HG02588 (cell line): ENCODE measurements at regions not wholly inside any gene's neighbourhood (a gene's known extent, or its start where the extent isn't known, plus 50 kb on each side); places are given as distances from the start of the nearest gene placed in this dataset.
"Not testable (repeated sequence)": the region's sequence is repeated elsewhere in the genome, so short reads cannot be mapped to it uniquely, and the experiment has no call there.

Experiments used
- ATAC-seq: cut with Tn5 transposase; IDR thresholded peaks from one replicate; pipeline ENCODE4 v1.9.1; 2021; ENCODE audit warnings: mild to moderate bottlenecking, moderate library complexity; ENCODE audit not compliant: unreplicated experiment

DNA sequence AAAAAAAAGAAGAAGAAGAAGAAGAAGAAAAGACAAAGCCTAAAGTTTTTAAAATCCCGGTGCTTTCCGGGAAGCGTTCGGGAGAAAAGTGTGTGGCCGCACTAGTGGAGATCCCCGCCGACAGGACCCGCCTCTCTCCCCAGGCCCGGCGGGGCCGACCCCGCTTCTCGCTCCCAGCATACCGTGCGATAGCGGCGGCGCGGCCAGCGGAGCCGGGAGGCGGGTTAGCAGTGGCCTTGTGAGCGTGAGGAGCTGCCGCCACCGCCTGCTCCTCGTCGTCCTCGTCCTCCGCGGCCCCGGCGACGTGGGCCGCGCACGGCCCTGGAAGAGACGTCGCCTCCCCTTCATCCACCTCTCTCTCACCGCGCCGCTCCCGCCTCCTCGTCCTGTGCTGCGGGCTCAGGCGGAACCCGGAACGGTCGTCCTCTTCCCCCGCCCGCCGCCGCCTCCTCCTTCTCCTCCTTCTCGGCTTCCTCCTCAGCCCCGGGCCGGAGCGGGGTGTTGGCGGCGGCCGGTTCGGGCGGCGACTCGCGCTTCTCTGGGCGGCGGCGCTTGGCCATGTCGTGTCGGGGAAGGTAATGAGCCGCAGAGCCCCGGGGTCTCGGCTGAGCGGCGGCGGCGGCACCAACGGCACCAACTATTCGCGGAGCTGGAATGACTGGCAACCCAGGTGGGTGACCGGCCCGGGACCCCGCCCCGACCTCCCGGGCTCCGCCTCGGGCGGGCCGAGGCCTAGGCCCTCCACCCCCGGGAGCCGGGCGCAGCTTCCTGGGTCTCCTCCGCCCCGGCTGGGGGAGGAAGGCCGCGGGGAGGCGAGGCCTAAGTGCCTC, 62.6 kb upstream of the CDR2 start:
- ATAC-seq = peak; percentile 82

DNA sequence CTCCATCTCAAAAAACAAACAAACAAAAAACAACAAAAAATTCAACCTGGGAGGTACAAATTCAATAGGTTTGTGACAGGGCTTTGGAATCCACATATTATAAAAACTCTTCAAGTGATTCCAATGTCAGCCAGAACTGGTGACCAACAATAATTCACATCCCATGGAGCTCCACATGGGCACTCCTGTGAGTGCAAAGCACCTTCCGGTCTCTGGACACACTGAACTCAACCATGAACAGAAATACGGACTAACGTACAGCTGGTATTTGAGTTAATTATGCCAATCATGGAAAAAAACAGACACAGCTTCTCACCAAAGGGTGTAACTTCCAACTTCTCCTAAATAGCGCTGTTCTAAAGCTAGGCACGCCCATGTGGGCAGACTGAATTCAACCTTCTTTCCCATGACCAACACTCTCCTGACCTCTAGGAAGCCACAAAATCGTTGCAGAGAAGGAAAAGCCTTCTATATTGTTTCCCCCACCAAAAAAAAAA, 62.0 kb upstream of the CDR2 start:
- ATAC-seq = peak; percentile 26

DNA sequence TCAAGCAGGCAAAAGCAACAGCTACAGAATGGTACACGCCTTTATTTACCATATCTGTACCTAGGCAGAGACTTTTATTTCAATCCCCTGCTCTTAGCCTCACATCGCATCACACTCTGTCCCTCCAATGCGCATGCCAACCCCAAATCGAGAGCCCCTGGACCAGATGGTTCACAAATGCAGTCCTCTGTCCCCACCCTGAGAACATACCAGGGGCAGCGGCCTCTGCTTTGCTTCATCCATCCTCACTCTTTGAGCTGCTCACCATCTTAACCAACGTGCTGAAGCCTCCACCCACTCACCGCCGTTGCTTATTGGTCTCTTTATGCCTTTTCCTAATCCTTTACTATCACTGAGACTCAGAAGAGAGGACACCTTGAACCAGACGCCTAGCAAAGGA, 56.9 kb upstream of the CDR2 start:
- ATAC-seq = not testable (repeated sequence)

DNA sequence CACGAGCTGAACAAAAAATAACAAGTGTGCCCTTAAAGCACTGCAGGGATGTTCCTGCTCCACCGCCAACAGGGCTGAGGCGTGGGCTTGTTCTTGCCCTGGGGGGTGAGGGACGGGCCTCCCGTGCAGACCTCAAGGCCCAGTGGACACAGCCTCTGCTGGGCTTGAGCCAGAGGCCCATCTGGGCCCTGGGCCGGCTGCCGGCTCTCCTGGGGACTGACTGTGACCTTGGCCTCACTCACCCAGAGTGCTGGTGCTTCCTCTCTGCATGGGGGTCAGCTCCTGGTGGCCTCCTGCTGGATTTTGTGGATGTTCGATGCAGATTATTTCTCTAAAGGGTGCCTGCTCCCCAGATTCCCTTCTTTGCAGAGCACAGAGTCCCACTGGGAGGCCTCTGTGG, 54.2 kb upstream of the CDR2 start:
- no peak for ATAC-seq

DNA sequence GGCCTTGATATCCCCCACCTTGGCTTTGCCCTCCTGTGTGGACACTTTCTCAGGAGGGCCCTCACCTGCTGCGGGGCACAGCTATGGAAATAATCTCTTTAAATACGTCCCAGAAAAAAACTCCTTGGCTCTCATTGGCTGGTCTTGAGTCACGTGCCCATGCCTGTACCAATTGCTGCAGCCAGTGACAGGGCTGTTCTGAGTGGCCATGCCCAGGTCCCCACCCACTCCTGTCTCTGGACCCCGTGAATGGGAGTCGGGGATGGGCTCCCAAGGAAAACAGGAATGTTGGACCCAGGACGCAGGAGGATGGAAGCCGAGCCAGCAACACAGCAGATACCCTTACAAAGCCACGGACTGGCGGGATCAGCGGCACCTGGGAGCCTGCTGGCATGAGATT, 53.1 kb upstream of the CDR2 start:
- ATAC-seq = no peak

DNA sequence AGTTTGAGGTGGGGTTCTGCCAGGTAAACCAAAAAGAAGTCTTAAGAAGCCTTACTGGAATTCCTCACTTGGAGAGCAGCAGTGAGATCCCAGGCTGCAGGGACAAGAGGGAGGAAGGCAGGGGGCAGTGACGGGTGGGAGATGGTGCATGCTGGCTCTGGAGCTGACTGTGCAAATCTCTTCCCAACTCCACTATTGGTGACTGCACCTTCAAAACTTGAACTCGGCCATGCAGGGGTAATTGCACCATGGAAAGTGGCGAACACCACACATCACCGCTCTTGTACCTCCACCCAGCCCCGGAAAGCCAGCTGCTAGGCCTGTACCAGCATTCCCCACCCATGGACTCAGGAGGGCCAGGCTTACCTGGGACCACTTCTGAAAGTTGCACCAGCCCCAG, 51.4 kb upstream of the CDR2 start:
- no peak for ATAC-seq

DNA sequence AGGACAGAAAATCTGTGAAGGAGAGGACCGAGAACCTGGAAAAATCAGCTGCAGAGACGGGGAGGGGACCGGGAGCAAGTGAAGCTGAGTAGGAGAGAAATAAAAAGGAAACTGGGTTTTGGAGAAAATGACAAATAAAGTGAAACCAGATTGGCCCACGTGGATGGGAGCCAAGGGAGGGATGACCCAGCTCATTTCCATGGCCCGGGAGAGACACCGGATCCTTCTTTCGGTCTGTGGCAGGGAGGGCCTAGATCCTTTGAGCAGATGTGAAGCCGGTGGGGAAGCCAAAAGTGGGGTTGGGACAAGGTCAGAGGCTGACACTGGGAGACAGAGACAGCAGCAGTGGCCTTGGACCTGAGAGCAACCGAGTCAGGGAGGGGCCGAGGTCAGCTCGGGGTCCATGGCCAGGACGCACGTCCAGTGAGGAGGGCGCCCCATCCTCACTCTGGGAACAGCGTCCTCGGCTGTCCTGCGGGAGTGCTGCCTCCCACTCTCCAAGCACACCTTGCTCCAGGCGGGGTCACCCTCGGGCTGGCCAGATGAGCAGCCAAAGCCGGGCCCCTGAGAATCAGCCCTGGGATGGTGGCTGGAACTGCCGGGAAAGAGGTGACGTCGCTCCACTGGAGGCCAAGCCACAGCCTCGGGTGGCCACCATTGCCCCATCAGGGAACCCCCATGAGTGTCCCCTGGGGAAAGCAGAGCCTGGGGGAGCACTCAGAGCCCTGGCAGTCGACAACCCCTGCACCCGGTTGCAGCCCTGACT, 50.8 kb upstream of the CDR2 start:
- no peak for ATAC-seq

DNA sequence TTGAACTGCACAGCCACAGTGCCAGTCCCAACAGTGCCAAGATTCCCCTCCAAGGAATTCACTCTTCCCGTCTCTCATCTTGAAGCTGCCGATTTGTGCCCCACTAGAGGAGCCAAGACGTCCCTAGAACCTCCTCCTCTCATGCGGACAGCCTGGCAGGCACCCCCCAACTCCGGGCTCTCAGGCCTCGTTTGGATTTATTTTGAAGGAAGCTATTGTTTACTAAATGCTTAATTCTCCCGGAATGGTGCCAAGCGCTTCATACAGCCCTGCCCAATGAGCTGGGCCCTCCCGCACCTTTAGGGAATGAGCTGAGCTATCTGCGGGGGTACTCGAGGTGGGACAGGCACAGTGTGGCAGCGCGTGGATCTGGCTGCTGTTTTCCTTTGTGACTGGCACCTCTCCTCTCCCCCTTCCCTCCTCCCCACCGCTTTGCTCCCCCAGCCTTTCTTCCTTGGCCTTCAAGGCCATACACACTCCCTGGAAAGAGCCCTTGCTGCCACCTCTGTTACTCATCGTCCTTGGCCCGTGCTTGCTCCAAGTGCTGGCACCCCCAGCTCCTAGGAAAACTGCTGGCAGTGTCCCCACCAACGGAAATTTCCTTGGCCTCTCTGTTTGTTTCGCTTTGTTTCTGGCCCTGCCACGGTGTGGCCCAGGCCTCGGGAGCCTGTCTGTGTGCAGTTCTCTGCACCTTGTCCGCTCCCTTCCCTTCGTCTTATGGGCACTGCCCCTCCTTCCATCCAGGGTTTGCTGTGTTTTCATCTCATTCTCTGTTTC, 49.9 kb upstream of the CDR2 start:
- no peak for ATAC-seq
